ENCODE measurements at regions not wholly inside any gene's neighbourhood (a gene's known extent, or its start where the extent isn't known, plus 50 kb on each side); places are given as distances from the start of the nearest gene placed in this dataset.
"Not testable (repeated sequence)": the region's sequence is repeated elsewhere in the genome, so short reads cannot be mapped to it uniquely, and the experiment has no call there.

DNA sequence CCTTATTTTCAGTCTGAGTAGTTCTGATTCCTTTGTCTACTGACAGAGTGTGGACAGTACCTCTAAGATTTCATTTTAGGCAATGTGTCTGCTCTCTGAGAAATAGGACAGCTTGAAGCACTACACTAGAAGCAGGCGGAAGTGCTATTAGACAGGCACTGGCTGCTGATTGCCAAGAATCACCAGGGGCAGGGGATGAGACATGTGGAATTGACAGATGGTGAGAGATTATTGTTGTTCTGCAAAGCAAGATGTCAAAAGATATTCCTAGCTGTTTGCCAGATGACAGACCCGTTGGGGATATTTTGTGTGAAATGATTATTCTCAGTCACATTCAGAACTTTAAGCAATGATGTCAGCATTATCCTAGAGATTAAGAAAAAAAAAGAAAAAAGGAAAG lies 323.3 kb downstream of the ANKRD30B start:
- 0% methylated on average over 2 of the region's 2 CpGs for WGBS (ENCODE audit: low lambda C conversion rate)
- not testable (repeated sequence) for FAIRE-seq; BruUV-seq (replicated peaks)

More for the DNA sequence above, 323.3 kb downstream of the ANKRD30B start:
- H3K4me2 ChIP-seq (ENCODE audit: low read depth, low read length); CTCF ChIA-PET (ENCODE audit: low intra/inter-chr PET ratio, low total read pairs); H3K9me3 ChIP-seq (ENCODE audit: low read length); intact Hi-C loops (cut with micrococcal nuclease; ENCODE audit: unreplicated experiment); H3K27ac ChIP-seq (ENCODE audit: extremely low read length, insufficient read depth, low read length); ATAC-seq; H3K4me1 ChIP-seq (ENCODE audit: insufficient read depth, low read length); H3K27me3 ChIP-seq (ENCODE audit: control insufficient read depth in 1 of 2, insufficient read depth in 2 of 2, low read length in 2 of 2); H2AFZ ChIP-seq (ENCODE audit: low read length); H3K9ac ChIP-seq (ENCODE audit: insufficient read depth, low read depth, low read length); H4K20me1 ChIP-seq (ENCODE audit: insufficient read depth, low read length); in situ Hi-C loops (cut with HindIII; ENCODE audit: extremely low pct_ligation_motif_present, low pct_unique_long_range_greater_than_20kb); H3K79me2 ChIP-seq (ENCODE audit: insufficient read depth, low read length); DNase-seq (ENCODE audit: low spot score); POLR2A ChIA-PET; H3K36me3 ChIP-seq (replicated peaks in 1 of 2; ENCODE audit: control insufficient read depth in 1 of 2, insufficient read depth in 2 of 2, low read length in 2 of 2); H3K4me3 ChIP-seq (replicated peaks in 1 of 3; ENCODE audit: insufficient read depth in 1 of 3, low read depth in 2 of 3, low read length in 3 of 3): not testable (repeated sequence)
